Bronchial epithelial cell (primary cell): ENCODE measurements at regions not wholly inside any gene's neighbourhood (a gene's known extent, or its start where the extent isn't known, plus 50 kb on each side); places are given as distances from the start of the nearest gene placed in this dataset.

Source experiments
- DNase-seq: peaks from one replicate; pipeline ENCODE4 v3.0.0-alpha.2; 2010; ENCODE audit warnings: low read depth
- FAIRE-seq: peaks from 2 replicates; lab custom pipeline; 2011; peaks lifted over from hg19 to GRCh38; lab: Jason Lieb, UNC
- H3K27me3 ChIP-seq: 2 replicates; pipeline ENCODE4 v1.5.1; 2011; ENCODE audit warnings: low read length; ENCODE audit not compliant: control insufficient read depth, insufficient read depth
- H3K36me3 ChIP-seq: 2 replicates; pipeline ENCODE4 v1.5.1; 2011; ENCODE audit warnings: low read length; ENCODE audit not compliant: control insufficient read depth, insufficient read depth
- H3K4me3 ChIP-seq: 2 replicates; pipeline ENCODE4 v1.5.1; 2011; ENCODE audit warnings: mild to moderate bottlenecking, low read depth, low read length, control low read depth
- TF ChIP-seq, protein P1 (sequence below): IDR thresholded peaks from 2 replicates; pipeline ENCODE4 v1.5.1; 2011; ENCODE audit warnings: mild to moderate bottlenecking, moderate library complexity, low read length, control low read depth, inconsistent platforms; ENCODE audit not compliant: insufficient read depth, severe bottlenecking

DNA sequence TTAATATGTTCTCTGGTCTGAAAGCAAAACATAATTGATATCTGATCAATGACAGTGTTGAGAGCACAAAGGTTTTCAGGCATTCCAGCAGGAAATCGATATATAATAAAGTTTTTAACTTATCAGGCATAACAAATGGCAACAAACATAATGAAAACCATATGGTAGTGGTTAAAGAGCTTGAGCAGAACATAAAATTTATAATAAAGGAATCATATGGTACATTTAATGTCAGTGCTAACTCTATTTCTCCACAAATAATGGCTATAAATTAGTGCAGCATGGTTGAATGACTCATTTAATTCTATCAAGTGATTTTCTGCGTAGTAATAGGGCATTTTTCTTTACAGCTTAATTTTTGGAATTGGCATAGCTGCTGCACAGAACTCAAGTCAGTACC is 306.2 kb downstream of the FSIP2 start:
- H3K4me3 ChIP-seq: no peak overlapping the region
- H3K27me3 ChIP-seq: no peaks in the 10 kb centered on the region
- DNase-seq (no peak), FAIRE-seq (no peak)
- TF ChIP-seq, protein P1, sequence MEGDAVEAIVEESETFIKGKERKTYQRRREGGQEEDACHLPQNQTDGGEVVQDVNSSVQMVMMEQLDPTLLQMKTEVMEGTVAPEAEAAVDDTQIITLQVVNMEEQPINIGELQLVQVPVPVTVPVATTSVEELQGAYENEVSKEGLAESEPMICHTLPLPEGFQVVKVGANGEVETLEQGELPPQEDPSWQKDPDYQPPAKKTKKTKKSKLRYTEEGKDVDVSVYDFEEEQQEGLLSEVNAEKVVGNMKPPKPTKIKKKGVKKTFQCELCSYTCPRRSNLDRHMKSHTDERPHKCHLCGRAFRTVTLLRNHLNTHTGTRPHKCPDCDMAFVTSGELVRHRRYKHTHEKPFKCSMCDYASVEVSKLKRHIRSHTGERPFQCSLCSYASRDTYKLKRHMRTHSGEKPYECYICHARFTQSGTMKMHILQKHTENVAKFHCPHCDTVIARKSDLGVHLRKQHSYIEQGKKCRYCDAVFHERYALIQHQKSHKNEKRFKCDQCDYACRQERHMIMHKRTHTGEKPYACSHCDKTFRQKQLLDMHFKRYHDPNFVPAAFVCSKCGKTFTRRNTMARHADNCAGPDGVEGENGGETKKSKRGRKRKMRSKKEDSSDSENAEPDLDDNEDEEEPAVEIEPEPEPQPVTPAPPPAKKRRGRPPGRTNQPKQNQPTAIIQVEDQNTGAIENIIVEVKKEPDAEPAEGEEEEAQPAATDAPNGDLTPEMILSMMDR: no peak
- H3K36me3 ChIP-seq: no peaks in the 10 kb centered on the region

DNA sequence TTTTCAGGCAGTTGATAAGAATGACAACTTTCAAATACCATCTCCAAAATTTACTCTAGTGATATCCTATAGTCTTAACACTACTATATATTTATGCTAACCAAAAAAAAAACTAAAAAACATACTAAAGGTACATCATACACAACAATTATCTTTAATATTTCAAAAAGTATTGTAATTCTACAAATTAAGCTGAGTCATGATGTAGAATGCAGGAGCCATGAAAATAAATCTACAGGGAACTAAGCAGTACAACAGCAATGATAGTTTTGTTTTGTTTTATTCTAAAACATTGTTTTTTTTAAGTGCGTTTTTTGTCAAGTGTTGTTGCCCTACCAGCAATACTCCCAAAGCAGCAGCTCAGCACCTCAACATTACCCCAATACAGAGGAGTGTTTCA is 314.3 kb downstream of the FSIP2 start:
- Histone ChIP-seq H3K27me3 (no peaks in the 10 kb centered on the region), H3K36me3 (no peaks in the 10 kb centered on the region), H3K4me3 (no peak overlapping the region)
- FAIRE-seq: no peak
- TF ChIP-seq, protein P1: no peak
- DNase-seq: no peak

DNA sequence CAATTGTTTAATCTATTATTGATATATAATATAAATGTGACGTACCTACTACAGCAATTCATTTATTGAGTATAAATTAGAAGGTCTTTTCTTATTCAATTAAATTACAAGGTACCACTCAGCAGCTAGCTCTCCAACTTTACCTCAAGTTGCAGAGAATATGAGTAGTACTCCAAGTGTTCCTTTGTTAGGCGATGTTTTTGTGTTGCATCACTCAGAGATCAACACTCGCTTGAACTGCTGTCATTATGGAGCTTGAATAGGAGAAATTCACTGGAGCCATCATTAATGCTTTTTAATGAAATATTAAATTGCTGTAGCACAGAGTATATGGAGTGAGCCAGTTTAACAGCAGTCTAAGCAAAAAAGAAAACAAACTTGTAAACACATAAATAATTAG is 320.0 kb downstream of the FSIP2 start:
- DNase-seq: no peak
- Histone ChIP-seq H3K36me3 (no peaks in the 10 kb centered on the region), H3K27me3 (no peaks in the 10 kb centered on the region), H3K4me3 (no peak overlapping the region)
- TF ChIP-seq, protein P1: no peak
- FAIRE-seq: no peak

DNA sequence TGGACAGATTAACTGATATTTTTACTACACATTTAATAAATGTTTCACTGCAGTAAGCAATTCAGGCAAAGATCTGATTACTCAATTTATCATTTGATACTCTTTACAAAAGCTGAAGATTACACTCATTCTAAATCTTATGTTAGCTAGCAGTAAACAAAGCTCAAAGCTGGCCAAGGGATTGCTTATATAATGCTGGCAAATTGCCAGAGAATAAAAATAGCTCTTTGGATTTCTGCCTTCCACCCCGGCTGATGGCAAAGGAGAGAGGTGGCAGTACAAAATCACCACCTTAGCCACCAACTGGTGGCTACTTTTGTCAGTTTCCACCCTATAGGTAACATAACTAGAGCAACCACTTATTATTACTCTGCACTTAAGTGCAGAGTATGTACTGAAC is 320.5 kb downstream of the FSIP2 start:
- H3K4me3 ChIP-seq: no peak overlapping the region
- TF ChIP-seq, protein P1: no peak
- peak; percentile 22 for DNase-seq
- no peaks in the 10 kb centered on the region for H3K27me3 ChIP-seq
- no peak for FAIRE-seq
- no peaks in the 10 kb centered on the region for H3K36me3 ChIP-seq

DNA sequence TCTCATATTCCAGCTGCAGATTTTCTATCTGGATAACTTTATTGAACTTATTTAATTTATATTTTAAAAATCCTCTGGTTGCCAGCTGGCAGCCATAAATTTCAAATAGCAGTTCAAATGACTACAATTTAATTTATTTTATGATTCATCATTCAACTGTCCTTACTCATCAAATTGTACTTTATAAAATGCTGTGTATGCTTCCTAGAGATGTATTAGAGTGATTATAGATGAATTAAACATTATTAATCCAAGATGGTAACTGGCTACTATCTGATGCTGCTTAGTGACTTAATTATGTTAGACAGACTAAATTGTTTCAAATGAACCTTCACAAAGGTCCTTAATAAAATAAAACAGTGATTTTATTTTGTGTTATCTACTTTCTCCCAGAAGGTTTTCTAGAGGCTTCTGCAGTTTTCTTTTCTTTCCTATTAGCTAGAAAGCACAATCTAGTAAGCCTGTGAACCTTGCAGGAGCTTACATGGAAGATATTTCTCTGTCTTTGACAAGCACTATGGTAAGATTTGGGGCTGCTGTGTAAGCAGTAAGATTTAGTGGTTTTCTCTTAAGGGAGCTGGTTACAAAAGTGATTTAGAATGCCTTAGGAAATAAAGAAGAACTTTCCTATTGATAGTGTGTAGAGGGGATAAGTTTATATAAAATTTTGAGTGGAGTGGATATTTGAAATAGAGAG is 322.3 kb downstream of the FSIP2 start:
- Histone ChIP-seq H3K4me3 (no peak overlapping the region), H3K36me3 (no peaks in the 10 kb centered on the region), H3K27me3 (no peaks in the 10 kb centered on the region)
- FAIRE-seq: no peak
- peak; percentile 8 for DNase-seq
- TF ChIP-seq, protein P1: no peak

DNA sequence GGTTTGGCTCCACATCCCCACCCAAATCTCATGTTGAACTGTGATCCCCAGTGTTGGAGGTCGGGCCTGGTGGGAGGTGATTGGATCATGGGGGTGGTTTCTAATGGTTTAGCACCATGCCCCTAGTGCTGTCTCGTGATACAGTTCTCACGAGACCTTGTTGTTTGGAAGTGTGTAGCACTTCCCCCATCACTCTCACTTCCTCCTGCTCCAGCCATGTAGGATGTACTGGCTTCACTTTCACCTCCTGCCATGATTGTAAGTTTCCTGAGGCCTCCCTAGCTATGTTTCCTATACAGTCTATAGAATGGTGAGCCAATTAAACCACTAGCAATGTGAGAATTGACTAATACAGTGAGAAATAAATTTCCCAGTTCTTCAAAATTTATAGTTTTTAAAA is 325.9 kb downstream of the FSIP2 start:
- TF ChIP-seq, protein P1: no peak
- FAIRE-seq (no peak), DNase-seq (no peak)
- Histone ChIP-seq H3K4me3 (no peak overlapping the region), H3K27me3 (no peaks in the 10 kb centered on the region), H3K36me3 (no peaks in the 10 kb centered on the region)
